Loucy (cell line): ENCODE measurements at regions not wholly inside any gene's neighbourhood (a gene's known extent, or its start where the extent isn't known, plus 50 kb on each side); places are given as distances from the start of the nearest gene placed in this dataset.

Source experiments
- EZH2phosphoT487 ChIP-seq: fragments of 200-600 bp; IDR thresholded peaks from 2 replicates; pipeline ENCODE4 v1.6.1; 2018; ENCODE audit warnings: antibody characterized with exemption, mild to moderate bottlenecking, moderate library complexity, borderline replicate concordance
- TF ChIP-seq, protein P1 (sequence below): fragments of 200-600 bp; sonication (generic); conservative IDR thresholded peaks from 2 replicates; pipeline ENCODE4 v1.5.1; 2014; ENCODE audit warnings: mild to moderate bottlenecking, antibody characterized with exemption, low read length

DNA sequence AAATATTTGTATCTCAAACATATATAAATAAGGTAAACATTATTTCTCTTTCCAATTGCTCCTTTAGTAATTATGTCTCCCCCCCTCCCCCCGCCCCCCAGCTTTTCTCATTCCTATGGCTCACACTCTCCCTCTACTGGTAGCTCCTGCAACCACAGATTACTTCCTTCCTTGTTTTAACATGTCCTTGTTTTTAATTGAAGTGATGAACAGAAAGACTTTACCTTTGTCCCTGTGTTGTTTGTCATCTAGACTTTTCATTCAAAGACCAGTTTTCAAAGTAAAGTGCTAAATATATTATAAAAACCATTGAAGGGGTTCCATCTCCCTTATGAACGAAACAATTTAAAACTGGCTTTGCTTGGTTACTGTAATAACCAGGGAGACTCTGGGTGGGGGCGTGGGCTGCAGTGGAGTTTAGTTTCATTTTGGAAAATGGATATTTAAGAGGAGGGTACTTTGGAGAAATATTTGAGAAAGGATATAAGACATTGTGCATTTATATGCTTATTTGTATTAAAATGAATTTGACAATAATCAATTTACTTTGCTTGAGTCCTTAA lies 352.9 kb downstream of the RAPGEF2 start:
- TF ChIP-seq, protein P1, sequence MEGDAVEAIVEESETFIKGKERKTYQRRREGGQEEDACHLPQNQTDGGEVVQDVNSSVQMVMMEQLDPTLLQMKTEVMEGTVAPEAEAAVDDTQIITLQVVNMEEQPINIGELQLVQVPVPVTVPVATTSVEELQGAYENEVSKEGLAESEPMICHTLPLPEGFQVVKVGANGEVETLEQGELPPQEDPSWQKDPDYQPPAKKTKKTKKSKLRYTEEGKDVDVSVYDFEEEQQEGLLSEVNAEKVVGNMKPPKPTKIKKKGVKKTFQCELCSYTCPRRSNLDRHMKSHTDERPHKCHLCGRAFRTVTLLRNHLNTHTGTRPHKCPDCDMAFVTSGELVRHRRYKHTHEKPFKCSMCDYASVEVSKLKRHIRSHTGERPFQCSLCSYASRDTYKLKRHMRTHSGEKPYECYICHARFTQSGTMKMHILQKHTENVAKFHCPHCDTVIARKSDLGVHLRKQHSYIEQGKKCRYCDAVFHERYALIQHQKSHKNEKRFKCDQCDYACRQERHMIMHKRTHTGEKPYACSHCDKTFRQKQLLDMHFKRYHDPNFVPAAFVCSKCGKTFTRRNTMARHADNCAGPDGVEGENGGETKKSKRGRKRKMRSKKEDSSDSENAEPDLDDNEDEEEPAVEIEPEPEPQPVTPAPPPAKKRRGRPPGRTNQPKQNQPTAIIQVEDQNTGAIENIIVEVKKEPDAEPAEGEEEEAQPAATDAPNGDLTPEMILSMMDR, result peak; percentile 86
- TF ChIP-seq EZH2phosphoT487, result no peak
